ENCODE measurements at regions not wholly inside any gene's neighbourhood (a gene's known extent, or its start where the extent isn't known, plus 50 kb on each side); places are given as distances from the start of the nearest gene placed in this dataset.
"Not testable (repeated sequence)": the region's sequence is repeated elsewhere in the genome, so short reads cannot be mapped to it uniquely, and the experiment has no call there.

GRCh38 chr5:57887851-57888621, 405.4 kb upstream of the ACTBL2 start:
- Histone ChIP-seq H3K9me3 (no peaks in the 10 kb centered on the region), H3K27ac (no peak overlapping the region), H3K36me3 (no peaks in the 10 kb centered on the region), H3K4me1 (no peaks in the 10 kb centered on the region), H3K27me3 (no peaks in the 10 kb centered on the region), H3K4me3 (no peak overlapping the region)
- TF ChIP-seq CTCF (IDR thresholded peaks at IDR 0.05) = peak; percentile 35 to 75 (median 61)
- intact Hi-C loops (cut with DNase I) = loop anchor here (1.0 to 5.0 kb wide), 3 partner anchors 106 to 589 kb away; partner anchors contain the start of gene PLK2
- DNase-seq (ENCODE audit: low spot score in 2 of 2) = peak in 1 of 2 donors; percentile 65

- TF ChIP-seq CTCF (IDR thresholded peaks at IDR 0.05) = no peak
- H3K4me1 ChIP-seq = no peaks in the 10 kb centered on the region
- no peak overlapping the region for H3K4me3 ChIP-seq
- H3K36me3 ChIP-seq = no peaks in the 10 kb centered on the region
- intact Hi-C loops (cut with DNase I) = loop anchor here (5.0 kb wide), 1 partner anchor 102 kb away; no protein-coding TSS in a partner anchor
- no peaks in the 10 kb centered on the region for H3K27me3 ChIP-seq
- DNase-seq (ENCODE audit: low spot score in 2 of 2) = no peak
- no peak overlapping the region for H3K27ac ChIP-seq
- no peaks in the 10 kb centered on the region for H3K9me3 ChIP-seq
Measured at GRCh38 chr5:57884346-57885102, 401.9 kb upstream of the ACTBL2 start.

GRCh38 chr5:57880216-57880615, 397.6 kb upstream of the ACTBL2 start:
- Histone ChIP-seq H3K27me3 (no peaks in the 10 kb centered on the region), H3K4me3 (no peak overlapping the region), H3K9me3 (no peaks in the 10 kb centered on the region), H3K4me1 (no peaks in the 10 kb centered on the region), H3K36me3 (no peaks in the 10 kb centered on the region), H3K27ac (no peak overlapping the region)
- DNase-seq (ENCODE audit: low spot score in 2 of 2) = no peak
- no peak for TF ChIP-seq CTCF (IDR thresholded peaks at IDR 0.05)
- intact Hi-C loops (cut with DNase I) = no loop called here

- H3K4me3 ChIP-seq = no peak overlapping the region
- intact Hi-C loops (cut with DNase I) = no loop called here
- no peak for DNase-seq (ENCODE audit: low spot score in 2 of 2)
Measured at GRCh38 chr5:57878301-57878722, 395.7 kb upstream of the ACTBL2 start.

GRCh38 chr5:57871496-57871895, 388.9 kb upstream of the ACTBL2 start:
- no peak for TF ChIP-seq CTCF (IDR thresholded peaks at IDR 0.05)
- intact Hi-C loops (cut with DNase I) = no loop called here
- no peak overlapping the region for H3K27ac ChIP-seq
- no peaks in the 10 kb centered on the region for H3K27me3 ChIP-seq
- no peaks in the 10 kb centered on the region for H3K36me3 ChIP-seq
- DNase-seq (ENCODE audit: low spot score in 2 of 2) = no peak
- H3K9me3 ChIP-seq = no peaks in the 10 kb centered on the region
- H3K4me3 ChIP-seq = no peak overlapping the region
- no peaks in the 10 kb centered on the region for H3K4me1 ChIP-seq

More at GRCh38 chr5:57878301-57878722, 395.7 kb upstream of the ACTBL2 start:
- H3K36me3 ChIP-seq = no peaks in the 10 kb centered on the region
- no peak for TF ChIP-seq CTCF (IDR thresholded peaks at IDR 0.05)
- no peaks in the 10 kb centered on the region for H3K9me3 ChIP-seq
- no peaks in the 10 kb centered on the region for H3K27me3 ChIP-seq
- H3K4me1 ChIP-seq = no peaks in the 10 kb centered on the region
- no peak overlapping the region for H3K27ac ChIP-seq

GRCh38 chr5:57870267-57870666, 387.7 kb upstream of the ACTBL2 start:
- H3K4me3 ChIP-seq; H3K4me1 ChIP-seq; H3K36me3 ChIP-seq; DNase-seq (ENCODE audit: low spot score in 2 of 2); H3K9me3 ChIP-seq; H3K27ac ChIP-seq; H3K27me3 ChIP-seq; intact Hi-C loops (cut with DNase I): not testable (repeated sequence)
